ENCODE measurements at regions not wholly inside any gene's neighbourhood (a gene's known extent, or its start where the extent isn't known, plus 50 kb on each side); places are given as distances from the start of the nearest gene placed in this dataset.

- no peak overlapping the region for H3K56ac ChIP-seq (ENCODE audit: insufficient read length, low read depth, low read length)
- H2AK5ac ChIP-seq (ENCODE audit: insufficient read length, low read length), result no peak overlapping the region
- H3K4me2 ChIP-seq (ENCODE audit: insufficient read depth, insufficient read length, low read length), result no peak overlapping the region
- no peak overlapping the region for H2BK120ac ChIP-seq (ENCODE audit: low read depth, low read length, poor library complexity, severe bottlenecking)
- no peaks in the 10 kb centered on the region for H3K23me2 ChIP-seq (ENCODE audit: insufficient read length, low read depth, low read length, poor library complexity, severe bottlenecking)
- H4K91ac ChIP-seq (ENCODE audit: insufficient read length, low read depth, low read length), result no peak overlapping the region
- no peaks in the 10 kb centered on the region for H3K9me3 ChIP-seq (ENCODE audit: control insufficient read depth, low read depth, low read length)
- no peaks in the 10 kb centered on the region; a peak in 1 of 5 replicates for H3K9me3 Mint-ChIP-seq
- no peak overlapping the region for H3T11ph ChIP-seq (ENCODE audit: low read length)
- no peak overlapping the region for H3K14ac ChIP-seq (ENCODE audit: insufficient read depth, low read length)
- no peak overlapping the region for H3K27ac ChIP-seq (ENCODE audit: insufficient read length, low read depth, low read length)
- H2BK5ac ChIP-seq (ENCODE audit: insufficient read length, low read length), result no peak overlapping the region
- H2BK12ac ChIP-seq (ENCODE audit: insufficient read length, low read depth, low read length), result no peak overlapping the region
- no peaks in the 10 kb centered on the region for H3K36me3 Mint-ChIP-seq (ENCODE audit: insufficient read depth in 1 of 3, low read depth in 3 of 3)
- H2AFZ ChIP-seq (ENCODE audit: low read length), result no peak overlapping the region
- no peak overlapping the region for H4K5ac ChIP-seq (ENCODE audit: insufficient read length, low read depth, low read length)
- H3K4ac ChIP-seq (ENCODE audit: low read depth, low read length), result no peak overlapping the region
- no peak overlapping the region for H3K18ac ChIP-seq (ENCODE audit: insufficient read length, low read depth, low read length)
- no peak for TF ChIP-seq CTCF (conservative IDR thresholded peaks at IDR 0.05)
- no peak overlapping the region for H3K27ac Mint-ChIP-seq
- no peak overlapping the region for H3K23ac ChIP-seq (ENCODE audit: insufficient read length, low read depth, low read length)
- H3K27me3 Mint-ChIP-seq (ENCODE audit: low read depth), result no peaks in the 10 kb centered on the region
- H3K9ac ChIP-seq (ENCODE audit: extremely low read depth, insufficient read length, low read length), result no peak overlapping the region
- H3K79me2 ChIP-seq (ENCODE audit: insufficient read depth, low read length), result no peaks in the 10 kb centered on the region
- H3K79me1 ChIP-seq (ENCODE audit: insufficient read depth, low read depth, low read length, poor library complexity, severe bottlenecking), result no peaks in the 10 kb centered on the region
- no peak overlapping the region for H2BK15ac ChIP-seq (ENCODE audit: low read depth, low read length)
- no peaks in the 10 kb centered on the region for H3K4me1 ChIP-seq (ENCODE audit: insufficient read depth, low read length)
- H3K4me1 Mint-ChIP-seq, result peaks cover 9 to 16% of the 10 kb centered on the region in 2 experiments
- H3K27me3 ChIP-seq (ENCODE audit: insufficient read depth, low read length), result no peaks in the 10 kb centered on the region
- H4K20me1 ChIP-seq (ENCODE audit: control insufficient read depth, insufficient read depth, insufficient read length), result no peaks in the 10 kb centered on the region
- H3K4me3 Mint-ChIP-seq, result no peak overlapping the region
- H4K8ac ChIP-seq (replicated peaks; ENCODE audit: insufficient read length, low read depth, low read length), result no peak overlapping the region
- DNase-seq, result no peak
- H2BK20ac ChIP-seq (ENCODE audit: low read depth, low read length, poor library complexity, severe bottlenecking), result no peak overlapping the region
Observed at GRCh38 chr3:167920747-167921146, 175.0 kb downstream of the GOLIM4 start.

Data from H9 (cell line).